GM19043 (cell line): ENCODE measurements at regions not wholly inside any gene's neighbourhood (a gene's known extent, or its start where the extent isn't known, plus 50 kb on each side); places are given as distances from the start of the nearest gene placed in this dataset.
"Not testable (repeated sequence)": the region's sequence is repeated elsewhere in the genome, so short reads cannot be mapped to it uniquely, and the experiment has no call there.

Experiments
- ATAC-seq: cut with Tn5 transposase; IDR thresholded peaks from one replicate; pipeline ENCODE4 v1.9.1; 2021; ENCODE audit warnings: low read depth; ENCODE audit not compliant: unreplicated experiment

- ATAC-seq, result no peak
These were observed 122.6 kb downstream of the INHBA start for GRCh38 chr7:41579961-41580935.

- no peak for ATAC-seq
These were observed 124.2 kb downstream of the INHBA start for GRCh38 chr7:41578700-41579099.

- ATAC-seq, result no peak
These were observed 126.7 kb downstream of the INHBA start for GRCh38 chr7:41576166-41576565.

DNA sequence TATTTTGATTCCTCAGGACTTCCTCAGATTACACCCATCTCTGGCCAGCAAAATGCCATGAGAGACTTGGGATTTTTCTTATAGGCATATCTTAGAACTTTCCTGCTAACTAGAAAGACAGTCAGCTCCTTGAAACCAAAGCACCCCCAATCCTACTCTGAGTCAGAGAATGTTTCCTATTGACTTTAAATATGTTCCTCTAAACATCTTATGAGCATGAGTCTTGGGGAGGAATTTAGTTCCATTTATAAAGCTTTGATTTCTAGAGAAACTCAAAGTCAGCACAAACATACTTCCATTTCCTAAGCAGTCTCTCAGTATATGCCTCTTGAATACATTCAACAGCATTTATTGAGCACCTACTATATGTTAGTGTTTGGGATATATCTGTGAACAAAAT is 128.5 kb downstream of the INHBA start:
- ATAC-seq, result no peak

GRCh38 chr7:41573862-41574261 is 129.0 kb downstream of the INHBA start:
- no peak for ATAC-seq

GRCh38 chr7:41573443-41573842 is 129.4 kb downstream of the INHBA start:
- ATAC-seq, result no peak

DNA sequence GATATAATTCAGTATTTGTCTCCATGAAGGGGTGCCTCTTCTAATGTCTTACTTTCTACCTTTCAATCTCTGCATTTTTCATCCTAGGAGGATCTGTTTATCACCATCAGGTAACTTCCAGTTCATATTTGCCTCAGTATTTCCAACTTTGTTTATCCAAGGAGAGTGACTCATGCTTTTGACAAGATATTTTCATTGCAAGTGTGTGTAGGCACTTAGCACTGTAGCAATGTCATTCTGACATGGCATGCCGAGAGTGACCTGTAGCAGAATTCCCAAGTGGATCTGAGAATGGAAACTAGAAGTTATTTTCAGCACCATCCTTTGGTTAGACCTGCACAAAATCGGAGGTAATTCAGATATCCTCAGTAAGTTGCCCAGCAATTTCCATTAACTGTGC is 129.9 kb downstream of the INHBA start:
- no peak for ATAC-seq

DNA sequence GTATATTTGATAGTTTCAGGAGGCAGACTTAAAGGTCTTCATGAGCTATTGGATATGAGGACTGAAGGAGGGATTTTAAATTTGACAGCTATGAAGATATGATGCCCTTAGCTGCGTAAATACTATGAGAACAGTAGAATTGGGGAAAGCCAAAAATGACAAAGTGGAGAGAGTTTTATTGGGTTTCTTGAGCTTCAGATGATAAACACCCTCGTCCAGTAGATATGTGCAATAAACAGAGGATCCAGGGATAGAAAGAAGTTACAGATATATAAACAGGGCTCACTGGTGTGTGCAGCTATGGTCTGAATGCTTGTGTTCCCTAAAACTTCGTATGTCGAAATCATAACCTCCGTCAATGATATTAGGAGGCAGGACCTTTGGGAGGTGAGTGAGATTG is 131.3 kb downstream of the INHBA start:
- no peak for ATAC-seq

- no peak for ATAC-seq
These were observed 132.1 kb downstream of the INHBA start for GRCh38 chr7:41570766-41571165.

GRCh38 chr7:41568135-41568534 is 134.8 kb downstream of the INHBA start:
- ATAC-seq, result no peak

DNA sequence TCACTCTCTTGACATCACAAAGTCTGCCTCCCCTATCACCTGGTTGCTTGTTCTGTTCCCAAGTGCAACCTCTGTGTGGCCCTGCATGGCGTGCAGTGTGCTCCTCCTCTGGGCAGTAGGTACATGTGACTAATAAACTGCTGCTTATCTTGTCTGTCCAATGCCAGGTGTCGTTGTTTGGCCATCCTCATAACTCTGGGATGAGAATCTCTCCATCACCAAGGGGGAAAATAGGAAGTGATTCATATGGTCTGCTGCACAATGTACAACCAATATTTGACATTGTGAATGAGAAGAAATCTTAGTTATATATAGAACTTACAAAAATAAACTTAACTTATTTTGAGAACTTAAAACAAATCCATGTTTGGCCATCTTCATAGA is 135.2 kb downstream of the INHBA start:
- no peak for ATAC-seq

GRCh38 chr7:41567031-41567730 is 135.7 kb downstream of the INHBA start:
- ATAC-seq, result no peak

DNA sequence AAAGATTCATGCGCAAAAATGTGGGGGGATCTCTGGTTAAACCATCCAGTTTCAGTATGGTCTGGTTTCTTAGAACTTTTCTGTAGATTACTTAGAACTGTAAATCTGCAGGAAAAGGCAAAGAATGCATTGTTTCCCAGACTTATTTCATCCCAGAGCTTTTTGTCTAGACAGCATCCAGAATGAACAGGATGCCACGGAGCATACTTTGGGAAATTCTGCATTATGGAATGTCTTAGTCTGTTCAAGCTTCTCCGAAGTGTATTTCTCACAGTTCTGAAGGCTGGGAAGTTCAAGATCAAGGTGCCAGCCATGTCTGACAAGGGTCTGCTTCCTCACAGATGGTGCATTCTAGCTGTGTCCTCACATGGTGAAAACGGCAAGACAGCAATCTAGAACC is 136.3 kb downstream of the INHBA start:
- no peak for ATAC-seq

DNA sequence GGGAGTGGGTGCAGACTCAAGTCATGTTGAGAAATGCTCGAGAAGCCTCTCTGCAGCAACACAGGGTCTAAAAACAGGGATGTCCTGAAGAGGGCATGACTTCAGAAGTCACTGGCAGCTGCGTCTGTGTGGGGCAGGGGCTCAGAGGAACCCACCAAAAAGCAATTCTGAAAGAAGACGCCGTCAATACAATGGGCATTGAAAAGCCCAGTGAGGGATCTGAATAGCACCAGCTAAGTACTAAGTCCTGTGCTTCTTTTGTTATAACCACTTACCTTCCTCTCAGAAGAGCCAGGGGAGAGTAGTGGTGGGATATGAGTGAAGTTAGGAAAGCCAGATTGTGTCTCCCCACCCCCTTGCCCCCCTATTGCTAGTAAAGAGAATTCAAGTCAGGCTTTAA is 137.2 kb downstream of the INHBA start:
- no peak for ATAC-seq

DNA sequence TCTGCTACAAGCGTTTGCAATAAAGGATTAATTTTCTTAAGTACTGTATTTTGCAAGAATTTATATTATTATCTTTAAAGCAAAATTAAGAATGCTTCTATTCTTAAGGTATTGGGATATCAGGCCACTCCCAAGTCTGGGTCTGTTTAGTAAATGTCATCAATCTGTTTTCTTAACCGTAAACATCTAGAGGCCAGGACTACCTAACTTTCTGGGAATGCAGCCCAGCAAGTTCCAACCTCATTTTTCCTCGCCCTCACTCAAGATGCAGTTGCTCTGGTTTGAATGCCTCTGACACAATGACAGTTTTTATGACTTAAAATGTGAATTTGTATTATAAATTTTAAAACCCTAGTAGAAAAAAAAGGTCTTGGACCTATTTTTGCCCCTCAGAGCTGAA is 143.5 kb downstream of the INHBA start:
- ATAC-seq, result no peak

DNA sequence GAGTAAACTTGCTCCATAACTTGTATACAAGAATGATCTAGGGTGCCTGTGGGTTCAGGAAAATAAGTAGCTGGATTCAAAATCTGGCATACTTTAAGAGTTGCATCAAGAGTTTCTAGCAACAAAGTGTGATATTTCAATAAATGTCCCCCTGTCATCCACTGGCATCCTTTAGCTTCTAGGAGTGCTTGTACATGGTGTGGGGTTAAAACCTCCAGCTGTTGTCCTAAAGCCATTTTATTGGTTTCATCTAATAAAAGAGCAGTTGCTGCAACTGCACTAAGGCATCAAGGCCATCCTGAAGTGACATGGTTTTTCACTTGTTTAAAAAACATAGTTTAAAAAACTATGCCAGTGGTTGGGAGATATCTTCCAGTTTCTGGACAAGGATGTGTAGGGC is 148.4 kb downstream of the INHBA start:
- ATAC-seq, result no peak

DNA sequence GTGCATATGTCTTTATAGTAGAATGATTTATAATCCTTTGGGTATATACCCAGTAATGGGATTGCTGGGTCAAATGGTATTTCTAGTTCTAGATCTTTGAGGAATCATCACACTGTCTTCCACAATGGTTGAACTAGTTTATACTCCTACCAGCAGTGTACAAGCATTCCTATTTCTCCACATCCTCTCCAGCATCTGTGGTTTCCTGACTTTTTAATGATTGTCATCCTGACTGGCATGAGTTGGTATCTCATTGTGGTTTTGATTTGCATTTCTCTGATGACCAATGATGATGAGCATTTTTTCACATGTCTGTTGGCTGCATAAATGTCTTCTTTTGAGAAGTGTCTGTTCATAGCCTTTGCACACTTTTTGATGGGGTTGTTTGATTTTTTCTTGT is 152.8 kb downstream of the INHBA start:
- not testable (repeated sequence) for ATAC-seq

GRCh38 chr7:41544241-41544640 is 158.6 kb downstream of the INHBA start:
- no peak for ATAC-seq

DNA sequence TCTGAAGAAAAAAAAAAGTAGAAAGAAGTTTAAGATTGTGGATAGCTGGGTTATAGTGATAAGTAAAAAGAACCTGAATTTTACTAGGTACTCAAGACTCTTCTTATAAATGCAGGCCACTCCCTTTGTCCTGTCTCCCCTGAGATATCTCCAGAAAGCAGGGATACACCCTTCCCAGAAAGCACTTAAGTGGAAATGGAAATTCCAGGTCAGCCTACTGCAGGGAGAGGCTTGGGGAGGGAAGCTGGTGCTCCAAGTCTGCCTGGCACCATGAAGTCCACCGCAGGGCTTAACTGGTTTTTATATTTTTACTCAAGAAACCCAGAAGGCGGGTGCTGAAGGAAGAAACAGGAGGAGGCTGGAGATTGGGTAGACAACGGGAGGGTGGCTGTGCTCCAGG is 162.3 kb downstream of the INHBA start:
- ATAC-seq, result no peak

DNA sequence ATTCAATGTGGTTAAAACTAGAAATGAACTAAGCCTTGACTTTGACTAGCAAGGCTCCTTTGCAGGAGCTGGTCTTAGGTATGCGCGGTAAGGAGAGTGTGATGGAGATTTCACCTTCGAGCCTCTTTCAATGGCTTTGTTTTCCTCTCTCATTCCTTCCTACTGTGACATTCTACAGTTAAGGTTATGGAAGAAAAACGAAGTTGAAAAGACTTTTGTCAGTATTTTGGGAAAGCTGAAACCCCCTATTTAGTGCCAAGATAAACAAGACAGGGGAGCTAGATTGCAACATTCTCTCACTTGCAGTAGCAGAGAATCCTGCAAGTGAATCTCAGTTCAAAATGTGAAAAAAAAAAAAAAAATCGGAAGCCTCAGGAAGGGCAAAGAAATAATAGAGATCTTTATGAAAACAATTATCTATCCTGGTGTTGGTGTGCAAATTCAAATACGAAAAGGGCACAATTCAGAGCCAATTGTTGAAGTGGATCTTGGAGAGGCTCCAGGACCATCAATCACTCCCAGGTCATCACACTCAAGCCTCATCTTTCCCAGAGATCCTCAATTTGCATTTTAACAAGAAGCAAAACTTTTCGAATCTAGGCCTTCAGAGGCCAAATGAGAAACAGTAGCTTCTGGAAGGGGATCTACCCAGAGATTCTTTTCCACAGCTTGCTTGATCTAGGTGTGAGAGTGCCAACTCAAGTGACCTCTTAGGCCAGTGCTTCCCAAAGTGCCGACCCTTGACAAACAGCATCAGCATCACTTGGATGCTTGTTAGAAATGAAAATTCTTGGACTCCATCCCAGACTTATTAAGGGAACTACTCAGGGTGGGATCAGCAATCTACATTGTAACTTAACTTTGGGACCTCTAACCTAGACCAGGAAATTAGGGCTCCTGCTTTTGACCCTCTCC is 163.8 kb downstream of the INHBA start:
- no peak for ATAC-seq
